ENCODE measurements at regions not wholly inside any gene's neighbourhood (a gene's known extent, or its start where the extent isn't known, plus 50 kb on each side); places are given as distances from the start of the nearest gene placed in this dataset.

DNA sequence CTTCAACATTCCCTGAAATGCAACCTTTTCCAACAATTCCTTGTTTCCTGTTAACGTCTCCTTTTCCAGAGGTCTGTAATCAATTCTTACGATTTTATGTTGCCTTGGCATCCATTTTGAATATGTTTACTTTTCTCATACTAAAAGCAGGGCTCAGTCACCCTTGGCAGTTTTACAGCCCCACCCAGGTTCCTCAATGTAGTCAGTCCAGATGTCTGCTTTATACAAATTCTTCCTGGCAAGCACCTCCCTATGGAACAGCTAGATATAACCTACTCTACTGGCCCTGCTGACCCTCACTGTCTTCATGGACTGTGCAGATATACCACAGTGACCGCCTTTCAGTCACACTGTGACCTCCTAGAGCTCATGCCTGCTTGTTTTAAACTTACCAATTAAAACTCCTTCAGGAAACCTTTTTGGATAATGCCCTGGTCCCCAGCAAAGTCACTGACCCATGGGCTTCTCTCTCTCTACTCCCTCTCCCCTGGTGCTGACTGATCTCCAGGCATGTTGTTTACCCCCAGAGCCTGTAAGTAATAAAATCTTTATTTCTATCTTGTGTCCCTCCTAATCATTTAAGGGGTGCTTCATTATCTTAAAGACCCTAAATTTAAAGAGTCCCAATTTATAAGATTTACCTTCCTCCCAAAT lies 147.1 kb upstream of the STEAP1 start:
- H3K4me3 ChIP-seq (ENCODE audit: low read length) = no peak overlapping the region
- TF ChIP-seq, protein P1, sequence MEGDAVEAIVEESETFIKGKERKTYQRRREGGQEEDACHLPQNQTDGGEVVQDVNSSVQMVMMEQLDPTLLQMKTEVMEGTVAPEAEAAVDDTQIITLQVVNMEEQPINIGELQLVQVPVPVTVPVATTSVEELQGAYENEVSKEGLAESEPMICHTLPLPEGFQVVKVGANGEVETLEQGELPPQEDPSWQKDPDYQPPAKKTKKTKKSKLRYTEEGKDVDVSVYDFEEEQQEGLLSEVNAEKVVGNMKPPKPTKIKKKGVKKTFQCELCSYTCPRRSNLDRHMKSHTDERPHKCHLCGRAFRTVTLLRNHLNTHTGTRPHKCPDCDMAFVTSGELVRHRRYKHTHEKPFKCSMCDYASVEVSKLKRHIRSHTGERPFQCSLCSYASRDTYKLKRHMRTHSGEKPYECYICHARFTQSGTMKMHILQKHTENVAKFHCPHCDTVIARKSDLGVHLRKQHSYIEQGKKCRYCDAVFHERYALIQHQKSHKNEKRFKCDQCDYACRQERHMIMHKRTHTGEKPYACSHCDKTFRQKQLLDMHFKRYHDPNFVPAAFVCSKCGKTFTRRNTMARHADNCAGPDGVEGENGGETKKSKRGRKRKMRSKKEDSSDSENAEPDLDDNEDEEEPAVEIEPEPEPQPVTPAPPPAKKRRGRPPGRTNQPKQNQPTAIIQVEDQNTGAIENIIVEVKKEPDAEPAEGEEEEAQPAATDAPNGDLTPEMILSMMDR (IDR thresholded peaks at IDR 0.05; ENCODE audit: insufficient read depth, low read depth, low read length, missing control alignments) = no peak
- no peak for DNase-seq (ENCODE audit: low read depth)

DNA sequence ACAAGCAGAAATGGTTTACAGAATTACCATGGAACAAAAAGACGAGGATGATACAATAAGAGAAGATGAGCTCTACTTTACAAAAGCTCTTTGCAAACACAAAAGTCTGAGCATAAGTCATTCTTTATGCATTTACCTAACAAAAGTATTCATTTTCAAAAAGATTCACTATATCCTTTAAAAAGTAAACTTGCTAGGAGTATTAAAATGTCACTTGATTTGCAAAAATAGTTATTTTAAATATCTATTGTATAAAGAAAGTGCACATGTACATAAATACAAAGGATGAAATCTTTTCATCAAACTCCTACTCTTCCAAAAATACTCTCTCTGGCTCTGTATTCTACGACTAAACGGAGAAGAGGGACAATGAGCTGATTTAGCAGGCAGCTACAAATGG lies 146.4 kb upstream of the STEAP1 start:
- TF ChIP-seq, protein P1 (IDR thresholded peaks at IDR 0.05; ENCODE audit: insufficient read depth, low read depth, low read length, missing control alignments) = no peak
- DNase-seq (ENCODE audit: low read depth) = no peak

DNA sequence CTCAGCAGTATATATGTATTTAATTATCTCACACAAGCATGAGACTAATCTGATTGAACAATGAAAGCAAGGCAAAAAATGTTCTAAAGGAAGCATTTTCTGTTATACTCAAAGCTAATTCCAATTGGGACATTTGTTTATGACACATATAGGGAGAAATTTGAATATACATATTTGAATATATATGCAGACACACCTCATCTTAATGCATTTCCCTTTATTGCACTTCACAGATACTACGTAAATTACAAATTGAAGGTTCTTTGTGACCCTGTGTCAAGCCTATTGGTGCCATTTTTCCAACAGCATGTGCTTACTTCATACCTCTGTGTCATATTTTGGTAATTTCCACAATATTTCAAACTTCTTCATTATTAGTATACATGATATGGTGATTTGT lies 132.1 kb upstream of the STEAP1 start:
- no peak overlapping the region for H3K4me3 ChIP-seq (ENCODE audit: low read length)
- TF ChIP-seq, protein P1 (IDR thresholded peaks at IDR 0.05; ENCODE audit: insufficient read depth, low read depth, low read length, missing control alignments) = no peak
- DNase-seq (ENCODE audit: low read depth) = no peak

More for the DNA sequence above, 146.4 kb upstream of the STEAP1 start:
- no peak overlapping the region for H3K4me3 ChIP-seq (ENCODE audit: low read length)

DNA sequence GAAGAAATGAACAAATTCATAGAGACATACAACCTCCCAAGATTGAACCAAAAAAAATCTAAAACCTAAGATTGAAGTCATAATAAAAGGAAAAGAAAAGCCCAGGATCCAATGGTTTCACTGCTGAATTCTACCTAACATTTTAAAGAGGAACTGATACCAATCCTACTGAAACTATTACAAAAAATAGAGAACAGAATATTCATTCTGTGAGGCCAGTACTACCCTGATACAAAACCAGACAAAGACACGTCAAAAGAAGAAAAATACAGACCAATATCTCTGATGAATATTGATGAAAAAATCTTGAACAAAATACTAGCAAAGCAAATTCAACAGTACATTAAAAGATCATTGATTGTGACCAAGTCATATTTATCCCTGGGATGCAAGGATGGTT lies 128.5 kb upstream of the STEAP1 start:
- DNase-seq (ENCODE audit: low read depth) = no peak
- no peak overlapping the region for H3K4me3 ChIP-seq (ENCODE audit: low read length)
- TF ChIP-seq, protein P1 (IDR thresholded peaks at IDR 0.05; ENCODE audit: insufficient read depth, low read depth, low read length, missing control alignments) = no peak

DNA sequence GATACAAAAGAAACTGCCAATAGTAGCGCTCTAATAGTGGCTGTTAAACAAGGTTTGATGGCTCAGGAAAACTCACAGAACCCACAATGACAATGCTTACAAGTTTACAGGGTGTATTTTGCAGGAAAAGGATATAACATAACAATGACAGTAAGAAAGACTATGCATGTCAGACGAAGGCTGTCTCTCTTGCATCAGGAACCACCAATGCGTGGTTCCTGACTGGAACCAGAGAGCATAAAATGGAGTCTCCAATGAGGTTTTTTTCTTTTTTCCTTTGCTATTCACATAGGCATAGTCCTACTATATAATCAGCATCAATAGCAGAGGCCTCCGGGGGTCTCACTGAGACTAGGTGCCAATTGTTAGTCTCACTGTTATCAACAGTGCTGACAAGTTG lies 120.4 kb upstream of the STEAP1 start:
- TF ChIP-seq, protein P1 (IDR thresholded peaks at IDR 0.05; ENCODE audit: insufficient read depth, low read depth, low read length, missing control alignments) = no peak
- no peak overlapping the region for H3K4me3 ChIP-seq (ENCODE audit: low read length)
- DNase-seq (ENCODE audit: low read depth) = no peak

DNA sequence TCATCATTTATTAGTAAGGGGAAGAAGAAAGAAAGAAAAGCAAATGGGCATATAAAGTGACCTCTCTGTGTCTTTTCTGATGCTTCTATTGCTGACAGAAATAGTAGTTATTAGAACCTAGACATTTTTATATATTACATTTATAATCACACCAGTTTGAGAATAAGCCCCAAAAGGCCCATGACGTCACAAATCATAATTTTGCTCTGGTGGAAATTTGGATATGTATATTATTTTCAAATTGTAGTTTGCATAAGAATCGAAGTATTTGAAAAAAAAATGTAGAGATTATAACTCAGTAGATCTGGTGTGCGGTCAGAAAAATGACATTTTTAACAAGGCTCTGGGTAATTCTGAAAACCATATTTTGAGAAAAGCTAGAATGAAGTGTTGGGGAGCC lies 101.2 kb upstream of the STEAP1 start:
- no peak for DNase-seq (ENCODE audit: low read depth)
- H3K4me3 ChIP-seq (ENCODE audit: low read length) = no peak overlapping the region
- TF ChIP-seq, protein P1 (IDR thresholded peaks at IDR 0.05; ENCODE audit: insufficient read depth, low read depth, low read length, missing control alignments) = no peak

DNA sequence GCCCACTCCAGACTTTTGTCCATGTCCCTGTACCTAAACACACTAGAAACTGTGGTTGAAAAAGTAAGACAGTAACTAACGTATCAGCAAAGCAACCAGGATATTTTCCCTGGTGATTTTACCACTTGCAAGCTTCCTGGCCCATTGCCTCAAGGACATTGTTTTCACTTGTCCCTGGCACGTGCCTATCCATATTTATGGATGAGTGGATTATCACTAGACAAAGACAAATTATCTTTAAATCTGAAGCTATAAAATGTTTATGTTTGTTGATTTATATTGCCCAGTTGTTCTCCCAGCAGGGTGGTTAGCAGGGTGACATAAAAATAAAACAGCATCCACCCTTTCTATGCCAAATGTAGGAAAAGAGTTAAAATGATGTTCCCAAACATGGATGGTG lies 93.2 kb upstream of the STEAP1 start:
- DNase-seq (ENCODE audit: low read depth) = no peak
- H3K4me3 ChIP-seq (ENCODE audit: low read length) = no peak overlapping the region
- TF ChIP-seq, protein P1 (IDR thresholded peaks at IDR 0.05; ENCODE audit: insufficient read depth, low read depth, low read length, missing control alignments) = no peak
